Gastrocnemius medialis (tissue), 4 donors: ENCODE measurements at regions not wholly inside any gene's neighbourhood (a gene's known extent, or its start where the extent isn't known, plus 50 kb on each side); places are given as distances from the start of the nearest gene placed in this dataset.
A peak's percentile ranks its signal among the peaks of the same experiment; 100 is the strongest.

Experiments
- ATAC-seq, 2 donors: fragments of 150-250 bp; one replicate each; pipeline ENCODE4 v1.9.1; 2016
- DNase-seq, 2 donors: peaks; one replicate each; pipeline ENCODE4 v3.0.0-alpha.2; 2019
- H3K27ac ChIP-seq, 4 donors: fragments of 200-600 bp; sonication (generic); 1 replicate in 1 of 4; 2 replicates in 3 of 4; pipeline ENCODE4 v1.5.1; 2016 to 2018; ENCODE audit warnings: mild to moderate bottlenecking in 2 of 4, moderate library complexity in 1 of 4
- H3K27me3 ChIP-seq, 3 donors: fragments of 200-600 bp; sonication (generic) in 2 of 3; 1 replicate in 1 of 3; 2 replicates in 2 of 3; pipeline versions ENCODE4 v1.5.1 to v1.6.0; 2016 to 2019; ENCODE audit warnings: mild to moderate bottlenecking in 1 of 3, moderate library complexity in 1 of 3
- H3K36me3 ChIP-seq, 2 donors: fragments of 200-600 bp; sonication (generic) in 1 of 2; one replicate each; pipeline ENCODE4 v1.5.1; 2017 to 2018
- H3K4me1 ChIP-seq, 2 donors: fragments of 200-600 bp; sonication (generic) in 1 of 2; one replicate each; pipeline ENCODE4 v1.5.1; 2016 to 2017; ENCODE audit warnings: mild to moderate bottlenecking in 2 of 2
- H3K4me3 ChIP-seq, 4 donors: fragments of 200-600 bp; sonication (generic) in 3 of 4; 1 replicate in 1 of 4; 2 replicates in 3 of 4; pipeline ENCODE4 v1.5.1; 2016 to 2019; ENCODE audit warnings: mild to moderate bottlenecking in 2 of 4
- H3K9me3 ChIP-seq, 3 donors: fragments of 200-600 bp; sonication (generic) in 2 of 3; 1 replicate in 1 of 3; 2 replicates in 2 of 3; pipeline ENCODE4 v1.5.1; 2016 to 2019
- CTCF ChIP-seq, 5 experiments: fragments of 450-650 bp in 3 of 5; fragments of 200-600 bp in 2 of 5; sonication (generic) in 2 of 5; IDR thresholded peaks in 4 of 5; conservative IDR thresholded peaks in 1 of 5; 1 replicate in 4 of 5; 2 replicates in 1 of 5; pipeline ENCODE4 v1.5.1; 2016 to 2019; ENCODE audit warnings: antibody characterized with exemption in 5 of 5, mild to moderate bottlenecking in 3 of 5, moderate library complexity in 3 of 5
- POLR2A ChIP-seq, 2 donors: fragments of 450-650 bp; IDR thresholded peaks; one replicate each; pipeline ENCODE4 v1.6.1; 2017; ENCODE audit warnings: antibody characterized with exemption in 2 of 2, mild to moderate bottlenecking in 2 of 2, moderate library complexity in 2 of 2
- in situ Hi-C, 4 donors: fragments of 200-750 bp; cut with MboI; loops; one replicate each; pipeline versions ENCODE4 v1.15.0 to v1.8.0; 2017; ENCODE audit warnings: low sequenced_read_pairs in 4 of 4
- intact Hi-C: fragments of 100-400 bp; cut with DNase I; formaldehyde crosslinking; loops from one replicate; pipeline ENCODE4 v1.15.1; 2023; ENCODE audit warnings: low total_unique reads

- DNase-seq (no peak), ATAC-seq (no peak)
- intact Hi-C loops (loop anchor here (1.0 to 10.0 kb wide), 7 partner anchors 83 to 536 kb away; partner anchors contain the start of gene BCOR), in situ Hi-C loops (loop anchor here (10.0 to 25.0 kb wide), 5 partner anchors 432 to 535 kb away; no protein-coding TSS in a partner anchor)
- no peak overlapping the region for H3K4me3 ChIP-seq
- H3K4me1 ChIP-seq, result peaks cover 0 to 5% of the 10 kb centered on the region in 2 donors
- no peaks in the 10 kb centered on the region for H3K36me3 ChIP-seq
- peaks cover 0 to 3% (median 0%) of the 10 kb centered on the region in 3 donors for H3K27me3 ChIP-seq
- no peaks in the 10 kb centered on the region for H3K9me3 ChIP-seq
- TF ChIP-seq POLR2A (IDR thresholded peaks at IDR 0.05), result no peak
- no peak for TF ChIP-seq CTCF (IDR thresholded peaks at IDR 0.05 in 4 of 5, conservative IDR thresholded peaks at IDR 0.05 in 1 of 5)
- no peak overlapping the region for H3K27ac ChIP-seq
Measured at GRCh38 chrX:39729981-39730661, 367.6 kb downstream of the BCOR start.

GRCh38 chrX:39730662-39731329, 367.0 kb downstream of the BCOR start:
- H3K9me3 ChIP-seq, result no peaks in the 10 kb centered on the region
- in situ Hi-C loops, result loop anchor here (10.0 to 25.0 kb wide), 5 partner anchors 432 to 534 kb away; no protein-coding TSS in a partner anchor
- no peaks in the 10 kb centered on the region for H3K36me3 ChIP-seq
- H3K27me3 ChIP-seq, result peaks cover 0 to 3% (median 0%) of the 10 kb centered on the region in 3 donors
- TF ChIP-seq CTCF (IDR thresholded peaks at IDR 0.05 in 4 of 5, conservative IDR thresholded peaks at IDR 0.05 in 1 of 5) (peak; percentile 38 to 72 (median 47)), POLR2A (IDR thresholded peaks at IDR 0.05) (no peak)
- ATAC-seq, result peak; percentile 91
- peak overlapping the region in 1 of 4 donors; percentile 24 for H3K27ac ChIP-seq
- intact Hi-C loops, result loop anchor here (1.0 to 10.0 kb wide), 7 partner anchors 82 to 536 kb away; partner anchors contain the start of gene BCOR
- peak; percentile 52 to 68 for DNase-seq
- H3K4me1 ChIP-seq, result peaks cover 3 to 7% of the 10 kb centered on the region in 2 donors
- no peak overlapping the region for H3K4me3 ChIP-seq

- Histone ChIP-seq H3K4me3 (no peak overlapping the region), H3K9me3 (no peaks in the 10 kb centered on the region), H3K4me1 (peaks cover 6 to 9% of the 10 kb centered on the region in 2 donors), H3K36me3 (no peaks in the 10 kb centered on the region), H3K27ac (peak overlapping the region in 1 of 4 donors; percentile 24), H3K27me3 (peaks cover 0 to 3% (median 0%) of the 10 kb centered on the region in 3 donors)
- in situ Hi-C loops, result loop anchor here (10.0 to 25.0 kb wide), 5 partner anchors 431 to 534 kb away; no protein-coding TSS in a partner anchor
- DNase-seq (no peak), ATAC-seq (no peak)
- TF ChIP-seq CTCF (IDR thresholded peaks at IDR 0.05 in 4 of 5, conservative IDR thresholded peaks at IDR 0.05 in 1 of 5) (no peak), POLR2A (IDR thresholded peaks at IDR 0.05) (no peak)
- intact Hi-C loops, result loop anchor here (2.0 to 10.0 kb wide), 6 partner anchors 82 to 441 kb away; partner anchors contain the start of gene BCOR
Measured at GRCh38 chrX:39731330-39731667, 366.5 kb downstream of the BCOR start.

GRCh38 chrX:39731735-39732134, 366.0 kb downstream of the BCOR start:
- in situ Hi-C loops (loop anchor here (10.0 to 25.0 kb wide), 5 partner anchors 431 to 533 kb away; no protein-coding TSS in a partner anchor), intact Hi-C loops (loop anchor here (2.0 to 10.0 kb wide), 6 partner anchors 81 to 441 kb away; partner anchors contain the start of gene BCOR)
- Histone ChIP-seq H3K36me3 (no peaks in the 10 kb centered on the region), H3K9me3 (no peaks in the 10 kb centered on the region), H3K4me3 (no peak overlapping the region), H3K27ac (no peak overlapping the region), H3K27me3 (peaks cover 0 to 3% (median 0%) of the 10 kb centered on the region in 3 donors), H3K4me1 (peaks cover 9 to 10% of the 10 kb centered on the region in 2 donors)
- ATAC-seq (no peak), DNase-seq (no peak)
- TF ChIP-seq POLR2A (IDR thresholded peaks at IDR 0.05), result no peak
- no peak for TF ChIP-seq CTCF (IDR thresholded peaks at IDR 0.05 in 4 of 5, conservative IDR thresholded peaks at IDR 0.05 in 1 of 5)
